ENCODE measurements at regions not wholly inside any gene's neighbourhood (a gene's known extent, or its start where the extent isn't known, plus 50 kb on each side); places are given as distances from the start of the nearest gene placed in this dataset.

DNA sequence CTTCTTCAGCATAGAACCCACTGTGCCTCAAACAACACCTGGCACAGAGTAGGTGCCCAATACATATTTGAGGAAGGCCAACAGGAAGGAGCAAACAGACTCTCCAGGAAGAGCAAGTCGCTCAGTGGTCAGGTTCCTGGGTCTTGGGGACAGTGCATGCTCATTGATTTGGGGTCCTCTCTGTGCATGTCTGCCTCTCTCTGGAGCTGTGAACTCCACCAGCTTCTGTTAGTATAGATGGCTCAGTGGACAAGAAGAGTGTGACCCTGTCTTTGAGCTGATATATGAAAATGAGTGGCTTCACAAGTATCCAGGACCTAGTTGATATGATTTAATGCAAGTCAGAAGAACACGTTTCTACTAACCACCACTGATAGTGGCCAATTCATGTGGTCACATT, 98.7 kb downstream of the KCTD15 start:
- no peaks in the 10 kb centered on the region for H3K27me3 ChIP-seq (ENCODE audit: control insufficient read depth, insufficient read depth, low read length)
- ChIA-PET POLR2A (no interaction called here), CTCF (no interaction called here)
- no peak for DNase-seq (ENCODE audit: low read depth, low spot score)
- H3K27ac ChIP-seq (ENCODE audit: low read depth, low read length), result no peak overlapping the region
- H3K9me3 ChIP-seq (ENCODE audit: control insufficient read depth, insufficient read depth, low read length), result no peaks in the 10 kb centered on the region
- H3K4me3 ChIP-seq (ENCODE audit: low read depth, low read length), result no peak overlapping the region
- TF ChIP-seq, protein P1, sequence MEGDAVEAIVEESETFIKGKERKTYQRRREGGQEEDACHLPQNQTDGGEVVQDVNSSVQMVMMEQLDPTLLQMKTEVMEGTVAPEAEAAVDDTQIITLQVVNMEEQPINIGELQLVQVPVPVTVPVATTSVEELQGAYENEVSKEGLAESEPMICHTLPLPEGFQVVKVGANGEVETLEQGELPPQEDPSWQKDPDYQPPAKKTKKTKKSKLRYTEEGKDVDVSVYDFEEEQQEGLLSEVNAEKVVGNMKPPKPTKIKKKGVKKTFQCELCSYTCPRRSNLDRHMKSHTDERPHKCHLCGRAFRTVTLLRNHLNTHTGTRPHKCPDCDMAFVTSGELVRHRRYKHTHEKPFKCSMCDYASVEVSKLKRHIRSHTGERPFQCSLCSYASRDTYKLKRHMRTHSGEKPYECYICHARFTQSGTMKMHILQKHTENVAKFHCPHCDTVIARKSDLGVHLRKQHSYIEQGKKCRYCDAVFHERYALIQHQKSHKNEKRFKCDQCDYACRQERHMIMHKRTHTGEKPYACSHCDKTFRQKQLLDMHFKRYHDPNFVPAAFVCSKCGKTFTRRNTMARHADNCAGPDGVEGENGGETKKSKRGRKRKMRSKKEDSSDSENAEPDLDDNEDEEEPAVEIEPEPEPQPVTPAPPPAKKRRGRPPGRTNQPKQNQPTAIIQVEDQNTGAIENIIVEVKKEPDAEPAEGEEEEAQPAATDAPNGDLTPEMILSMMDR (IDR thresholded peaks at IDR 0.05; ENCODE audit: low read depth, low read length), result no peak

DNA sequence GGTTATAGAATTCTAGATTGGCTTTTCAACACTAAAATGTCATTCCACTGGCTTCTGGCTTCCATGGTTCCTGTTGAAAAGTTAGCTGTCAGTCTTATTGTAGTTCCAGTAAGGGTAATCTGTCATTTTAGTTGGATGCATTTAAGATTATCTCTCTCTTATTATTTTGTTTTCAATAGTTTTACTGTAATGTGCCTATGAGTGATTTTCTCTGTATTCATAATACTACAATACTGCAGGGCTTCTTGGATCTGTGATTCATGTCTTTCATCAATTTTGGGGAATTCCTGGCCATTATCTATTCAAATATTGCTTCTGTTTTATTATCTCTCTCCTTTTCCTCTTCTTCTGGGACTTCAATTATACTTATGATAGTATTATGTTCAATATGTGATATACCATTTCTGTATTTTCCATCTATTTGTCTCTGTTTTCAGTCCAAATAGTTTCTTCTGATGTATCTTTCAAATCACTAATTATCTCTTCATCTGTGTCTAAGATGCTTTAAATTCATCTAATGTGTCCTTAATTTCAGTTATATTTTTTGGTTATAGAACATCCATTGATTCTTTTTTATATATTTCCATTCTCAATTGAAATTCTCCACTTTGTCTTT, 101.5 kb downstream of the KCTD15 start:
- Histone ChIP-seq H3K27me3 (ENCODE audit: control insufficient read depth, insufficient read depth, low read length) (no peaks in the 10 kb centered on the region), H3K27ac (ENCODE audit: low read depth, low read length) (no peak overlapping the region), H3K9me3 (ENCODE audit: control insufficient read depth, insufficient read depth, low read length) (no peaks in the 10 kb centered on the region), H3K4me3 (ENCODE audit: low read depth, low read length) (no peak overlapping the region)
- ChIA-PET CTCF (no interaction called here), POLR2A (no interaction called here)
- TF ChIP-seq, protein P1 (IDR thresholded peaks at IDR 0.05; ENCODE audit: low read depth, low read length), result no peak
- DNase-seq (ENCODE audit: low read depth, low spot score), result no peak

DNA sequence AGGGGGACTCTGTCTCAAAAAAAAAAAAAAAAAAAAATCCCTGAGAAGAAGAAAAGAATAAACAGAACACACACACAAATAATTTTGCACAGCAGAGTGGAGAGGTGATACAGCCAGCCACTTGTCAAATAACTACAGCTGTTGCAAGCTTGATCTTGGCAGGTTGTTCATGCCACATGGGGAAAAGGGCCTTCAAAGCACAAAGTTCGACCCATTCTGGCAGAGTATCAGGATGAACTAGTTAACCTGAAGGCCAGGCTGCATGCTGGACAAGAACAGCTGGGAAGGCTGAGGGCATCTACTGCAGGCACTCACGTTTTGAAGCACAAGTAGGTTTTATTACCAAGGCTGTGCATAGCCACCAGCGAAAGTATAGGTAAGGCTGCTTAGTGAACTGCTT, 104.1 kb downstream of the KCTD15 start:
- DNase-seq (ENCODE audit: low read depth, low spot score), result no peak
- Histone ChIP-seq H3K27me3 (ENCODE audit: control insufficient read depth, insufficient read depth, low read length) (peaks cover 12% of the 10 kb centered on the region), H3K4me3 (ENCODE audit: low read depth, low read length) (no peak overlapping the region), H3K27ac (ENCODE audit: low read depth, low read length) (no peak overlapping the region), H3K9me3 (ENCODE audit: control insufficient read depth, insufficient read depth, low read length) (no peaks in the 10 kb centered on the region; the same call in 1 of the 2 replicates)
- POLR2A ChIA-PET, result no interaction called here
- CTCF ChIA-PET, result no interaction called here
- TF ChIP-seq, protein P1 (IDR thresholded peaks at IDR 0.05; ENCODE audit: low read depth, low read length), result no peak

DNA sequence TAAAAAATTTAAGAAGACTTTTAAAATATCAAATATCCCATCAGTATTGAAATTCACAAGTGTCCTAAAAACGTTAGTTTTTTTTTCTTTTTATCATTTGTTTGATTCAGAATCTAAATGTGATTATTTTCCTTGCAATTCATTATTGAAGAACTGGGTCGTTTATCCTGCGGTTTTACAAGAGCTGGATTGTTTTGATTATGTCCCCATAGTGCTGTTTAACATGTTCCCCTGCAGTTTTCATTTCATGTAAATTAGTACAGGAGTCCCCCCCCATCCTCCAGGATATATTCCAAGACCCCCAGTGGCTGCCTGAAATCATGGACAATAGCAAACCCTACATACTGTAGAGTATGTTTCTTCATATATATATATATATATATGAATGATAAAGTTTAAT, 105.7 kb downstream of the KCTD15 start:
- H3K9me3 ChIP-seq (ENCODE audit: control insufficient read depth, insufficient read depth, low read length), result no peaks in the 10 kb centered on the region; the same call in 1 of the 2 replicates
- no peak overlapping the region for H3K4me3 ChIP-seq (ENCODE audit: low read depth, low read length)
- H3K27ac ChIP-seq (ENCODE audit: low read depth, low read length), result no peak overlapping the region
- peaks cover 21% of the 10 kb centered on the region for H3K27me3 ChIP-seq (ENCODE audit: control insufficient read depth, insufficient read depth, low read length)
- TF ChIP-seq, protein P1 (IDR thresholded peaks at IDR 0.05; ENCODE audit: low read depth, low read length), result no peak
- POLR2A ChIA-PET, result no interaction called here
- no peak for DNase-seq (ENCODE audit: low read depth, low spot score)
- CTCF ChIA-PET, result no interaction called here

DNA sequence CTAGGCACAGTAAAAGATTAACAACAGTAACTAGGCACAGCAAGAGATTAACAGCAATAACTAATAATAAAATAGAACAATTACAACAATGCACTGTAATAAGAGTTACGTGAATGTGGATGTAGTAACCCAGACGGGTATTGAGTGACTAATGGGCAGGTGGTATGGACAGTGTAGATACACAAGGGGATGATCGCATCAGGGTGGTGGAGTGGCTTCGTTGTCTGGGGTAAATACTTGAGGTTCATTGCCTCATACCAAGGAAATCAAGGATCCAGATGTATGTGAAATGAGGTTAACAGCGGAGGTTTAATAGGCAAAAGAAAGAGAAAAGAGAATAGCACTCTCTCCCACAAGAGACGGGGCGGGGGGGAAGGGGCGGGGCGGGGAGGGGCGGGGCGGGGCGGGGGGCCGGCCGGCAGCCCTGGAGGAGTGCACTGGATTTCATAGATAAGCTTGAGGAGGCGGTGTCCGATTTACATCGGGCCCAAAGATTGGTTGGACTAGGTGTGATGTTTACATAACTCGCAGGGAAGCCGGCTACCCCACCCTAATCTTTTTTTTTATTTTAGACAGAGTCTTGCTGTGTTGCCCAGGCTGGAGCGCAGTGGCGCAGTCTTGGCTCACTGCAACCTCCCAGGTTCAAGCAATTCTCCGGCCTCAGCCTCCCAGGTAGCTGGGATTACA, 106.3 kb downstream of the KCTD15 start:
- Histone ChIP-seq H3K4me3 (ENCODE audit: low read depth, low read length) (no peak overlapping the region), H3K27ac (ENCODE audit: low read depth, low read length) (no peak overlapping the region), H3K9me3 (ENCODE audit: control insufficient read depth, insufficient read depth, low read length) (no peaks in the 10 kb centered on the region; the same call in 1 of the 2 replicates), H3K27me3 (ENCODE audit: control insufficient read depth, insufficient read depth, low read length) (peaks cover 23% of the 10 kb centered on the region)
- ChIA-PET POLR2A (no interaction called here), CTCF (no interaction called here)
- TF ChIP-seq, protein P1 (IDR thresholded peaks at IDR 0.05; ENCODE audit: low read depth, low read length), result no peak
- no peak for DNase-seq (ENCODE audit: low read depth, low spot score)
